Psoas muscle (tissue), 7 donors: ENCODE measurements at regions not wholly inside any gene's neighbourhood (a gene's known extent, or its start where the extent isn't known, plus 50 kb on each side); places are given as distances from the start of the nearest gene placed in this dataset.

Experiments
- ATAC-seq, 4 donors: fragments of 200-7000 bp; cut with Tn5 transposase; one replicate each; pipeline ENCODE4 v1.9.1; 2020; ENCODE audit warnings: moderate library complexity in 3 of 4, mild to moderate bottlenecking in 2 of 4
- DNase-seq, 2 donors: peaks; one replicate each; pipeline ENCODE4 v3.0.0-alpha.2; 2020
- H3K27ac ChIP-seq: fragments of 200-600 bp; one replicate; pipeline ENCODE4 v1.8.0; 2022
- H3K27me3 ChIP-seq, 3 donors: fragments of 200-600 bp in 1 of 3; one replicate each; pipeline versions ENCODE4 v1.6.1 to v1.8.0; 2013 to 2022; ENCODE audit warnings: low read length in 2 of 3, mild to moderate bottlenecking in 2 of 3, moderate library complexity in 1 of 3; ENCODE audit not compliant: insufficient read depth in 3 of 3
- H3K36me3 ChIP-seq, 2 donors: fragments of 200-600 bp in 1 of 2; one replicate each; pipeline versions ENCODE4 v1.6.1 to v1.8.0; 2013 to 2022; ENCODE audit warnings: low read depth in 1 of 2, mild to moderate bottlenecking in 1 of 2, moderate library complexity in 1 of 2; ENCODE audit not compliant: insufficient read depth in 1 of 2
- H3K4me1 ChIP-seq: fragments of 200-600 bp; one replicate; pipeline ENCODE4 v1.8.0; 2022
- H3K4me3 ChIP-seq: fragments of 200-600 bp; one replicate; pipeline ENCODE4 v1.8.0; 2022; ENCODE audit warnings: mild to moderate bottlenecking
- H3K9me3 ChIP-seq: fragments of 200-600 bp; one replicate; pipeline ENCODE4 v1.8.0; 2022
- CTCF ChIP-seq: fragments of 200-600 bp; IDR thresholded peaks from one replicate; pipeline ENCODE4 v1.8.0; 2022; ENCODE audit warnings: antibody characterized with exemption
- WGBS, 3 donors: extraction: QIAGEN DNeasy Blood & Tissue Kit; methylation state at CpG; one replicate each; pipeline versions ENCODE4 v1.1.6 to v1.1.7; 2013; 5-methylcytosine and 5-hydroxymethylcytosine counted together
- intact Hi-C, 2 donors: fragments of 100-400 bp; cut with DNase I; formaldehyde crosslinking; loops; one replicate each; pipeline versions ENCODE4 v1.11.0 to v1.14.2; 2022
- donor health status: healthy with polysubstance abuse.
- donor health status: DM: no; HTN: no; CAD: no; lungs with moderate emphysema.
- donor health status: Bipolar disorder and iron deficiency.
- donor health status: healthy.
- donor health status: DM: yes; HTN: yes; CAD: no.
- donor health status: DM: no; HTN: no; CAD: no.
- donor health status: DM: yes; HTN: yes; CAD: no.

GRCh38 chr18:24995056-24995455 is 356.9 kb downstream of the ZNF521 start:
- 93 to 97% (median 94%) methylated on average over 4 of the region's 4 CpGs for WGBS, 3 donors
- H3K4me1 ChIP-seq = peaks cover 22% of the 10 kb centered on the region
- intact Hi-C loops = loop anchor here in 1 of 2 donors (10.0 kb wide), 1 partner anchor 470 kb away; no protein-coding TSS in a partner anchor
- no peaks in the 10 kb centered on the region for H3K36me3 ChIP-seq
- DNase-seq (no peak), ATAC-seq (no peak)
- no peaks in the 10 kb centered on the region for H3K27me3 ChIP-seq
- H3K27ac ChIP-seq = no peak overlapping the region
- no peak overlapping the region for H3K4me3 ChIP-seq
- no peak for TF ChIP-seq CTCF
- peaks cover 11% of the 10 kb centered on the region for H3K9me3 ChIP-seq

GRCh38 chr18:24995755-24996154 is 356.2 kb downstream of the ZNF521 start:
- peaks cover 15% of the 10 kb centered on the region for H3K4me1 ChIP-seq
- H3K27ac ChIP-seq = no peak overlapping the region
- H3K27me3 ChIP-seq = no peaks in the 10 kb centered on the region
- no peak for ATAC-seq
- intact Hi-C loops = loop anchor here in 1 of 2 donors (10.0 kb wide), 1 partner anchor 469 kb away; no protein-coding TSS in a partner anchor
- H3K36me3 ChIP-seq = no peaks in the 10 kb centered on the region
- no peak overlapping the region for H3K4me3 ChIP-seq
- peaks cover 11% of the 10 kb centered on the region for H3K9me3 ChIP-seq
- DNase-seq = no peak
- WGBS, 3 donors = 85 to 93% (median 91%) methylated on average over 2 of the region's 2 CpGs
- no peak for TF ChIP-seq CTCF

GRCh38 chr18:24999650-25000267 is 352.2 kb downstream of the ZNF521 start:
- intact Hi-C loops = loop anchor here in 1 of 2 donors (10.0 kb wide), 1 partner anchor 465 kb away; no protein-coding TSS in a partner anchor
- Histone ChIP-seq H3K27ac (no peak overlapping the region), H3K27me3 (no peaks in the 10 kb centered on the region), H3K9me3 (peaks cover 11% of the 10 kb centered on the region), H3K4me3 (no peak overlapping the region), H3K4me1 (peaks cover under 1% of the 10 kb centered on the region), H3K36me3 (no peaks in the 10 kb centered on the region)
- DNase-seq (no peak), ATAC-seq (no peak)
- WGBS, 3 donors = 95 to 96% (median 96%) methylated on average over 3 of the region's 3 CpGs
- TF ChIP-seq CTCF = no peak

GRCh38 chr18:25001803-25002202 is 350.2 kb downstream of the ZNF521 start:
- DNase-seq (no peak), ATAC-seq (no peak)
- Histone ChIP-seq H3K27ac (no peak overlapping the region), H3K27me3 (no peaks in the 10 kb centered on the region), H3K4me1 (peaks cover 12% of the 10 kb centered on the region), H3K9me3 (peaks cover 11% of the 10 kb centered on the region), H3K36me3 (no peaks in the 10 kb centered on the region), H3K4me3 (no peak overlapping the region)
- 91 to 92% (median 92%) methylated on average over 2 of the region's 2 CpGs for WGBS, 3 donors
- TF ChIP-seq CTCF = no peak
- intact Hi-C loops = no loop called here
